Stimulated activated memory B cell treated with anti-CD40 and anti-IgM and Interleukin-4, amounts not matched to agents 10 μg/mL and 1 μg/mL and 100 μg/mL, for 72 hours (primary cell): ENCODE measurements at regions not wholly inside any gene's neighbourhood (a gene's known extent, or its start where the extent isn't known, plus 50 kb on each side); places are given as distances from the start of the nearest gene placed in this dataset.

Experiments
- ATAC-seq: fragments of 150-1000 bp; cut with Tn5 transposase; 2 replicates; pipeline ENCODE4 v1.10.0; 2021
- H3K27ac Mint-ChIP-seq: one replicate; pipeline ENCODE4 v1.8.0; 2022; ENCODE audit warnings: mild to moderate bottlenecking, mixed read lengths
- H3K27me3 Mint-ChIP-seq: one replicate; pipeline ENCODE4 v1.8.0; 2022; ENCODE audit warnings: mixed read lengths
- H3K36me3 Mint-ChIP-seq: one replicate; pipeline ENCODE4 v1.8.0; 2022; ENCODE audit warnings: mixed read lengths
- H3K4me1 Mint-ChIP-seq: one replicate; pipeline ENCODE4 v1.8.0; 2022; ENCODE audit warnings: mixed read lengths
- H3K4me3 Mint-ChIP-seq: one replicate; pipeline ENCODE4 v1.8.0; 2022; ENCODE audit warnings: mild to moderate bottlenecking, moderate library complexity, mixed read lengths
- H3K9me3 Mint-ChIP-seq: one replicate; pipeline ENCODE4 v1.8.0; 2022; ENCODE audit warnings: mixed read lengths

DNA sequence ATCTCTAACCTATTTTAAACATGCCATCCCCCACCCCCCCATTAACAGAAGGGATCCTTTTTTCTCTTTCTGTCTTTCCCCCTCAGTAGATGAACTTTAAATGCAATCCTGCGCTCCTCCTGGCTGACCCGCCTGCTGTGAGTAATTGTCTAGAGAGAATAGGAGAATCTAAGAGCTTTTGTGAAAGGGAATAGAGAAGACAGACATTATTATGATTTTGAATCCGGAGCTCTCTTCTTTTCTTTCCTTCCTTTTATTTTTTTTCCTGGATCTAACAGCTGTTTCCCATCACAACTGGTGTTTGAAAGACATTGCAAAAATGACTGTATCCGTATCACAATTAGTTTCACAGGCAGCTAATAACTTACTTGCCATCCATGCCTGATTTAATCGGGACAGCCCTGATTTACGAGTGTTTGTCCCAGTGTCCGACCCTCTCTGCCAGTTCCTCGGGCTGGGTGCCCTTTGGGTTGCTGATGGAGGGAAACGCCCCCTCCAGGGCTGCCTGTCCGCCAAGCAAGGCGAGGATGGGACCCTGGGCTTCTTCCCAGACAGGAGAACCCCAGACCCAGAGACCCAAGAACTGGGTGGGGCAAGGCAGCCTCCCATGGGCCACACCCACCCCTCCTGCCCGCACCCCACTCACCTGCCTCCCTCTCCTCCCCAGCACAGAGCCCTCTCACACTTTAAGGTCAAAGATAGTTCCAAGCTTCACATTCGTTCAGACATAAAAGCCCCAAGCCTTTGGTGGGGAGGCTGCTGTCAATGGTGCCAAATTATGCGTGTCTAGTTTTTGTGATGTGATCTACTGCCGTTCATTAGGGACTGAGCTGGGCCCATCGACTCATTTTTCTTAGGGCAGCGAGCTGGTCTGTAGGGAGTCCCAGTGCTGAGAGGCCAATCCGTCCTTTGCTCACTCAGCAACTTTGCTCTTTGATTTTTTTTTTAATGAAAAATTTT is 231.7 kb downstream of the ZNF516 start:
- H3K4me3 Mint-ChIP-seq, result no peak overlapping the region
- H3K9me3 Mint-ChIP-seq, result peaks cover 3% of the 10 kb centered on the region
- ATAC-seq, result no peak
- H3K4me1 Mint-ChIP-seq, result no peaks in the 10 kb centered on the region
- H3K36me3 Mint-ChIP-seq, result no peaks in the 10 kb centered on the region
- no peak overlapping the region for H3K27ac Mint-ChIP-seq
- H3K27me3 Mint-ChIP-seq, result peaks cover 11% of the 10 kb centered on the region

- Mint-ChIP-seq H3K27me3 (peaks cover 11% of the 10 kb centered on the region), H3K36me3 (no peaks in the 10 kb centered on the region)
- ATAC-seq, result no peak
Measured at GRCh38 chr18:76260941-76261472, 234.0 kb downstream of the ZNF516 start.

GRCh38 chr18:76259711-76260110 is 235.3 kb downstream of the ZNF516 start:
- no peak for ATAC-seq
- no peaks in the 10 kb centered on the region for H3K36me3 Mint-ChIP-seq
- H3K27me3 Mint-ChIP-seq, result peaks cover 11% of the 10 kb centered on the region
- no peaks in the 10 kb centered on the region for H3K9me3 Mint-ChIP-seq
- H3K4me1 Mint-ChIP-seq, result no peaks in the 10 kb centered on the region
- H3K4me3 Mint-ChIP-seq, result no peak overlapping the region
- no peak overlapping the region for H3K27ac Mint-ChIP-seq

More at GRCh38 chr18:76260941-76261472, 234.0 kb downstream of the ZNF516 start:
- peaks cover under 1% of the 10 kb centered on the region for H3K9me3 Mint-ChIP-seq
- H3K4me1 Mint-ChIP-seq, result no peaks in the 10 kb centered on the region
- no peak overlapping the region for H3K4me3 Mint-ChIP-seq
- H3K27ac Mint-ChIP-seq, result no peak overlapping the region

DNA sequence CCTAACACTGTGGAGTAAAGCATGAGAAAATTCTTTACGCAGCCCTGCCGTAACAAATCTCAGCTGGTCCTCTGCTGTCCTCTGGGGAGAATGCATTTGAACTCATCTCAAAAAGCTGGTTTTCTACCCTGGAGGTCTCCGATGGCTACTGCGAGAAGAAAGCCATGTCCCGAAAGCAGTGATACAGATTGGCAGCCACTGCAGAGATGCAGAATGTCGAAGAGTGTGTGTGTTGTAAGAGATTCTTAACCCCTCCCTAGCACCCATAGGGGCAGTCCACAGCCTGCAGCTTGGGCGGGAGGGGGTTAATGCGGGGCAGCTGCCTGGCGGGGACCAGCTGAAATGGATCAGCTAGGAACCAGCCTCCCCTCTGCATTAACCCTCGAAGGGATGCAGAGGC is 235.9 kb downstream of the ZNF516 start:
- Mint-ChIP-seq H3K27ac (no peak overlapping the region), H3K36me3 (no peaks in the 10 kb centered on the region), H3K4me1 (no peaks in the 10 kb centered on the region), H3K27me3 (peaks cover 11% of the 10 kb centered on the region), H3K4me3 (no peak overlapping the region), H3K9me3 (no peaks in the 10 kb centered on the region)
- no peak for ATAC-seq

GRCh38 chr18:76258209-76258608 is 236.8 kb downstream of the ZNF516 start:
- no peaks in the 10 kb centered on the region for H3K9me3 Mint-ChIP-seq
- peaks cover 9% of the 10 kb centered on the region for H3K27me3 Mint-ChIP-seq
- no peak overlapping the region for H3K27ac Mint-ChIP-seq

GRCh38 chr18:76255070-76255683 is 239.9 kb downstream of the ZNF516 start:
- Mint-ChIP-seq H3K4me3 (no peak overlapping the region), H3K9me3 (no peaks in the 10 kb centered on the region), H3K4me1 (no peaks in the 10 kb centered on the region), H3K27ac (no peak overlapping the region), H3K36me3 (no peaks in the 10 kb centered on the region), H3K27me3 (no peaks in the 10 kb centered on the region)
- no peak for ATAC-seq

More at GRCh38 chr18:76258209-76258608, 236.8 kb downstream of the ZNF516 start:
- Mint-ChIP-seq H3K4me1 (no peaks in the 10 kb centered on the region), H3K4me3 (no peak overlapping the region), H3K36me3 (no peaks in the 10 kb centered on the region)
- no peak for ATAC-seq

DNA sequence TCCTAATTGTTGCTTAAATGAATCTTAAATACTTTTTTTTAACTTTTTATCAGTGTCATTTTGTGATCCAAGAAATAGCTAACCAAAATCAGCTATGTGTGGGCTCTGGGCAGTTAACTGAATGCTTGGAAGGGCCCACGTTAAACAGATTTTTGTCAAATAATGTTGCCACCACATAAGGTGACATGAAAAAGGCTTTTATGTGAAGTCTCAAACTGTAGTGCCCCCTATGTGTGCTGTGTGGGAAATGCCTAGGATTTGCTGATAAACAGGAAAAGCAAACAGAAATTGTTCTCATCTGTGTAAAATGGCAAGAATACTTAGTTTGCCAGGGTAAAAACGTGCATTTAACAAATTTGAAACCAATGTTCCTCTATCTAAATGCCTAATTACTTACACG is 242.2 kb downstream of the ZNF516 start:
- Mint-ChIP-seq H3K27me3 (no peaks in the 10 kb centered on the region), H3K4me1 (no peaks in the 10 kb centered on the region), H3K9me3 (no peaks in the 10 kb centered on the region), H3K36me3 (no peaks in the 10 kb centered on the region), H3K4me3 (no peak overlapping the region), H3K27ac (no peak overlapping the region)
- no peak for ATAC-seq

DNA sequence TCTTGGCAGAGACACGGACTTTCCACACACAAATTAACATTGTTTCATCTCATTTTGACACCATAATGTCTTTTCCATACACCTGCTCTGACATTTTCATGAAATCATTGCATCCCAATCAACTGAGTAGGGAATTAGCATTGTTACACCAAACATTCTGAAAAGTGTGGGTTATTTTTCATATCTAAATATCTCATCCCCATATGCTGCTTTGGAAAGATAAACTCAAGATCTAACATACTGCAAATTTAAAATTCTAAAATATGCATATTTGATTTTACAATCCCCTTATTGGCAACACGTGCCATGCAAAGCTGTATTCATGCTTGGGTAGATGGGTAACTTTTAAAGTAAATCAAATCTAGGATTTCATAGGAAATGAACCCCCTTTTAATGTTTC is 242.9 kb downstream of the ZNF516 start:
- Mint-ChIP-seq H3K27me3 (no peaks in the 10 kb centered on the region), H3K27ac (no peak overlapping the region), H3K4me1 (no peaks in the 10 kb centered on the region), H3K9me3 (no peaks in the 10 kb centered on the region), H3K4me3 (no peak overlapping the region), H3K36me3 (no peaks in the 10 kb centered on the region)
- no peak for ATAC-seq

DNA sequence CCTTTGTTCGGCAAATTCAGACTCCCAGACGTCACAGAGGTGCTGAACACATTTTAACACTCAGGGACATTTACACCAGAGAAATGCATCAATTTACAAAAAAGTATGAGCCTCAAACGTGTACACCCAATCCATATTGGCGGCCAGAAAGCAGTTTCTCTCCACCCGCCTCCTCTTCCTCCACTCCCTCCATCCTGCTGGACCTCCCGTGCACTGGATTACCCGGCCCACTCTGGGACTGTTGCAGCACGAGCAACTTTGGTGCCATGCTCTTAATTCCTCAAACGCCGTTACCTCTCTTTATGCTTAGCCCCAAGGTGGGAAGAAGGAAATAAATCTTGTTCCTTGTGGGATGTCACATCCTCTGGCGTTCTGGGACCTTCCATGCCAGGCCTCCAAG is 243.4 kb downstream of the ZNF516 start:
- Mint-ChIP-seq H3K27ac (no peak overlapping the region), H3K27me3 (no peaks in the 10 kb centered on the region), H3K9me3 (no peaks in the 10 kb centered on the region), H3K4me3 (no peak overlapping the region), H3K36me3 (no peaks in the 10 kb centered on the region), H3K4me1 (no peaks in the 10 kb centered on the region)
- no peak for ATAC-seq

DNA sequence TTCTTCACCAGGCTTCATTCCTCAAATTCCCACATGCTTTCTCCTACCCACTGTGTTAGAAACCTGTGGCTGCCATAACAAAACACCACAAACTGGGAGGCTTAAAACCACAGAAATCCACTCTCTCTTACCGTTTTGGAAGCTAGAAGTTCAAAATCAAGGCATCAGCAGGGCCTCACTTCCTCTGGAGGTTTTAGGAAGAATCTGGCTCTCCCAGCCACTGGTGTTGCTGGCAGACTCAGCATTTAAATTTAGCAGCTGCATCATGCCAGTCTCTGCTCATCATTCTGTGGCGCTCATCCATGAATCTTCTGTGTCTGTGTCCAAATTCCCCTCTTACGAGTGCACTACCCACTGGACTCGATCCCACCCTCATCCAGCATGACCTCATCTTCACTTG is 248.5 kb downstream of the ZNF516 start:
- Mint-ChIP-seq H3K27me3 (no peaks in the 10 kb centered on the region), H3K4me1 (no peaks in the 10 kb centered on the region), H3K36me3 (no peaks in the 10 kb centered on the region), H3K27ac (no peak overlapping the region), H3K4me3 (no peak overlapping the region), H3K9me3 (no peaks in the 10 kb centered on the region)
- no peak for ATAC-seq

DNA sequence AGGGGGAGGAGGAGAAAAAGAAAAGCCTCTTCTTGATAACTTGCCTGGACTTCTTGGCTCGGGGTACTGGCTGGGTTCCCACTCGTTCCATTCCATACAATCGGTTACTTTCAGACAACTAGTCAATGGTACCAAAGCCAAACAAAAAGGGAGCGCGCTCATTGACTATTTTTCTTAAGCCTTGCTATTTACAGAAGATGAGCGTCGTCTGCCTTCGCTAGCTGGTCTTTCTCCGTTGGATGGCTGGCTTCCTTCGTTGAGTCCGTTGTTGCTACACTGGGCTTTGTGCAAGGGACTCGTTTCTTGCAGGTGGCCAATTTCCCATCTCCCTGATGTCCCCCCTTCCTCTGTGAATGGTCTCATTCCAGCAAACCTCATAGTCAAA is 260.4 kb downstream of the ZNF516 start:
- H3K4me1 Mint-ChIP-seq, result no peaks in the 10 kb centered on the region
- no peaks in the 10 kb centered on the region for H3K27me3 Mint-ChIP-seq
- no peaks in the 10 kb centered on the region for H3K36me3 Mint-ChIP-seq
- H3K27ac Mint-ChIP-seq, result no peak overlapping the region
- ATAC-seq, result no peak
- no peak overlapping the region for H3K4me3 Mint-ChIP-seq
- H3K9me3 Mint-ChIP-seq, result peaks cover 16% of the 10 kb centered on the region

DNA sequence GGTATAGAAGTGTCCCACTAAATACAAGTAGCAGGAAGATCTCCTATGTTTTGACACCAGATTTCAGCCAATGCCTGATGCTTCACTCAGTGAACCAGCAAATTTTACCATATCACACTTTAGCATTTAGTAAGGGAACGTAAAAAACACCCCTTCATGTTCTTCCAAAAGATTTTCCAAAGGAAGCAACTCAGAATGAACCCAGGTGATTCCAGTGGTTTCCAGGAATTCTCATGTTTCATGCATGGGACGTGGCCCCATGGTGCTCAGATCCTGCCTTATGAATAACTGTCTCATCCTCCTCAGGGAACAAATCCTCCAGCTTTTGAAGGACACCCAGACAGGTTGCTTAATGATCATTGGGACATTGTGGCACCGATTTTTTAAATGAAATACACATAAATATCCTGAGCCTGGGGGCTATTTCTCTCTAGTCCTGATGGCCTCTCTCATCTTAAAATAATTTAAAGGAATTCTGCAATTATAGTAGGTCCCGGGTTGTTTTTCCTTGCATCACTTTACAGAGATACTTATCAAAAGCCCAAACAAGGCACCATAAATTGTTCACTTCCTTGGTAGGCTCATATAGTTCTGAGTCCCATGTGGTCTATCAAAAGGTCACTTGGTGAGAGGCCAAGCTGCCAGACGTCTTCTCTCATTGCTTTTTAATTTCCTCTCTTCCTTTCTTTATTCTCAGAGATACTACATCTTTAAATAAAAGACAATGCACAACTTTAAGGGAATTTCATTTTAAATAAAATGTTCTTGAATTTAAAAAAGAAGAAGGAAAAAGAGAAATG is 261.0 kb downstream of the ZNF516 start:
- H3K9me3 Mint-ChIP-seq, result peaks cover 13% of the 10 kb centered on the region
- no peak overlapping the region for H3K27ac Mint-ChIP-seq
- H3K27me3 Mint-ChIP-seq, result no peaks in the 10 kb centered on the region
- ATAC-seq, result no peak
- H3K4me3 Mint-ChIP-seq, result no peak overlapping the region
- no peaks in the 10 kb centered on the region for H3K36me3 Mint-ChIP-seq
- no peaks in the 10 kb centered on the region for H3K4me1 Mint-ChIP-seq

DNA sequence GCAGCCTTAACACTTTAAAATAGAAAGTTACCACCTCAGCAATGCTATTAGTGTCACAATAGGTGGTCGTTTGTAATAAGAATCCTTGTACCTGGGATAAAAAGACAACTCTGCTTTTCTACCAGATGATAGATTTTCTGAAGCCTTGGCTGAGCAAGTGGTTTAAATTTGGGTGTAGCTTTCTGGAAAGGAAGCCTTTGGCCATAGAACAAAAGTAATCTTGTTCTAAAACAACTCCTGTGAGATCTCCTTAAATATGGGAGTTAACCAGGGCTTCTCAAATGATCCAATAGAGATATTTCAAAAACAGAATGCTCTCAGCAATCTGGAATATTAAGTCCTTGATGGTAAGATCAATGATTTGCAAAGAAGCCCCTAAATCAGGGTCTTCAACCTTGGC is 261.6 kb downstream of the ZNF516 start:
- no peak overlapping the region for H3K27ac Mint-ChIP-seq
- H3K9me3 Mint-ChIP-seq, result peaks cover 10% of the 10 kb centered on the region
- H3K4me3 Mint-ChIP-seq, result no peak overlapping the region
- H3K4me1 Mint-ChIP-seq, result no peaks in the 10 kb centered on the region
- H3K27me3 Mint-ChIP-seq, result no peaks in the 10 kb centered on the region
- ATAC-seq, result no peak
- no peaks in the 10 kb centered on the region for H3K36me3 Mint-ChIP-seq

DNA sequence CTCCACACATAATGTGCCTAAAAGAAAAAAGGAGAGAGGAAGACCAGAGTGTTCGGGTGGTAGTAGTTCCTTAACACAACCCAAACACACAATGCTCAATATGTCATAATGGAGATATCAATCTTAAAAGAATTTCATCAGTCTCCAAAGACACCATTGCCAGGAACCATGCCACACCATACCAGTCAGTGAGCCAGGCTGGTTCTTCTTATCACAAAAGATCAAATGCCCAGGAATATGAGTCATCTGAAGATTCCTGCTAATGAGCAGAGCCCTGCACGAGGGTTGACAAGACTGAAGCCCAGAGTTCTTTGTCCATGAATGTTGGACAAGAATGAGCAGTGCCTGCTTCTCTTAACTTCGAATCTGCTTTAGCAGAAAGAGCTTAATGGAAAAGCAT is 262.3 kb downstream of the ZNF516 start:
- Mint-ChIP-seq H3K27ac (no peak overlapping the region), H3K27me3 (no peaks in the 10 kb centered on the region), H3K4me1 (no peaks in the 10 kb centered on the region), H3K4me3 (no peak overlapping the region), H3K36me3 (no peaks in the 10 kb centered on the region), H3K9me3 (peaks cover 6% of the 10 kb centered on the region)
- no peak for ATAC-seq

DNA sequence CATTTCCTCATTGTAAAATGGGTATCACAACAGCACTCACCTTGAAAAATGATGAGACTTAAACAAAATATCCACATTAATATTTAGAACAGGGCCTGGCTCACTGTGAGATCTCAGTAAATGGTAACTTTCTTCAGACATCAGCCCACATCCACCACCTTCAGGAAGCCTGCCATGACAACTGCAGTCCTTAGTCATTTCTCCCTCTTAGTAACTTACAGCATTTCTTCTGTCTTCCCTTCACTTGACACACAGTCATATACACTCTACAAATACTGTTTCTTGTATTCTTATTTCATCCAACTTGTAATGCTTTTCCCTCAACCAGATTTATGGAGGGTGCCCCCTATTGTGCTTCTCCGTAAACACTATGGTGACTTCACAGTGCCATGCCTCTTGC is 263.0 kb downstream of the ZNF516 start:
- H3K36me3 Mint-ChIP-seq, result no peaks in the 10 kb centered on the region
- no peak overlapping the region for H3K27ac Mint-ChIP-seq
- H3K4me3 Mint-ChIP-seq, result no peak overlapping the region
- no peaks in the 10 kb centered on the region for H3K4me1 Mint-ChIP-seq
- peaks cover under 1% of the 10 kb centered on the region for H3K9me3 Mint-ChIP-seq
- H3K27me3 Mint-ChIP-seq, result no peaks in the 10 kb centered on the region
- no peak for ATAC-seq
